ENCODE measurements at regions not wholly inside any gene's neighbourhood (a gene's known extent, or its start where the extent isn't known, plus 50 kb on each side); places are given as distances from the start of the nearest gene placed in this dataset.

- 91% methylated on average over 3 of the region's 3 CpGs for WGBS (ENCODE audit: low lambda C conversion rate, missing lambda C conversion rate)
- no peak overlapping the region for H3K27ac ChIP-seq
Observed at GRCh38 chr1:101162300-101162699, 74.5 kb upstream of the S1PR1 start.

GRCh38 chr1:101161619-101162018 lies 75.2 kb upstream of the S1PR1 start:
- Histone ChIP-seq H3K27me3 (no peaks in the 10 kb centered on the region), H2AFZ (no peak overlapping the region)

More at GRCh38 chr1:101162300-101162699, 74.5 kb upstream of the S1PR1 start:
- Histone ChIP-seq H3K4me3 (no peak overlapping the region), H3K36me3 (replicated peaks; ENCODE audit: insufficient read depth, low read depth) (no peaks in the 10 kb centered on the region), H3K9me3 (ENCODE audit: low read depth) (no peaks in the 10 kb centered on the region), H3K79me2 (no peaks in the 10 kb centered on the region), H4K20me1 (ENCODE audit: insufficient read depth, poor library complexity, severe bottlenecking) (no peaks in the 10 kb centered on the region), H3K9me2 (replicated peaks; ENCODE audit: insufficient read depth) (no peaks in the 10 kb centered on the region), H3K4me1 (ENCODE audit: insufficient read depth) (no peaks in the 10 kb centered on the region), H2AFZ (no peak overlapping the region), H3K4me2 (no peak overlapping the region), H3K27me3 (no peaks in the 10 kb centered on the region)
- no peak for DNase-seq (ENCODE audit: low spot score)
- TF ChIP-seq EZH2 (IDR thresholded peaks at IDR 0.05; ENCODE audit: borderline replicate concordance) (no peak), CTCF (IDR thresholded peaks at IDR 0.05; ENCODE audit: poor library complexity) (no peak), EZH2phosphoT487 (IDR thresholded peaks at IDR 0.05; ENCODE audit: low read depth, severe bottlenecking, unreplicated experiment) (no peak)

GRCh38 chr1:101158424-101158823 lies 78.4 kb upstream of the S1PR1 start:
- no peak for DNase-seq (ENCODE audit: low spot score)
- Histone ChIP-seq H3K4me3 (no peak overlapping the region), H3K9me2 (replicated peaks; ENCODE audit: insufficient read depth) (no peaks in the 10 kb centered on the region), H4K20me1 (ENCODE audit: insufficient read depth, poor library complexity, severe bottlenecking) (no peaks in the 10 kb centered on the region), H3K4me2 (no peak overlapping the region), H2AFZ (no peak overlapping the region), H3K79me2 (no peaks in the 10 kb centered on the region), H3K9me3 (ENCODE audit: low read depth) (no peaks in the 10 kb centered on the region), H3K4me1 (ENCODE audit: insufficient read depth) (no peaks in the 10 kb centered on the region), H3K27me3 (no peaks in the 10 kb centered on the region), H3K27ac (no peak overlapping the region), H3K36me3 (replicated peaks; ENCODE audit: insufficient read depth, low read depth) (no peaks in the 10 kb centered on the region)
- TF ChIP-seq EZH2 (IDR thresholded peaks at IDR 0.05; ENCODE audit: borderline replicate concordance) (no peak), CTCF (IDR thresholded peaks at IDR 0.05; ENCODE audit: poor library complexity) (no peak), EZH2phosphoT487 (IDR thresholded peaks at IDR 0.05; ENCODE audit: low read depth, severe bottlenecking, unreplicated experiment) (no peak)
- 89% methylated on average over 2 of the region's 2 CpGs for WGBS (ENCODE audit: low lambda C conversion rate, missing lambda C conversion rate)

More at GRCh38 chr1:101161619-101162018, 75.2 kb upstream of the S1PR1 start:
- H3K36me3 ChIP-seq (replicated peaks; ENCODE audit: insufficient read depth, low read depth): no peaks in the 10 kb centered on the region
- no peak for DNase-seq (ENCODE audit: low spot score)
- no peaks in the 10 kb centered on the region for H3K79me2 ChIP-seq
- no peaks in the 10 kb centered on the region for H3K4me1 ChIP-seq (ENCODE audit: insufficient read depth)
- TF ChIP-seq CTCF (IDR thresholded peaks at IDR 0.05; ENCODE audit: poor library complexity) (no peak), EZH2 (IDR thresholded peaks at IDR 0.05; ENCODE audit: borderline replicate concordance) (no peak), EZH2phosphoT487 (IDR thresholded peaks at IDR 0.05; ENCODE audit: low read depth, severe bottlenecking, unreplicated experiment) (no peak)
- no peaks in the 10 kb centered on the region for H3K9me3 ChIP-seq (ENCODE audit: low read depth)
- H4K20me1 ChIP-seq (ENCODE audit: insufficient read depth, poor library complexity, severe bottlenecking): no peaks in the 10 kb centered on the region
- no peak overlapping the region for H3K4me3 ChIP-seq
- 89% methylated on average over 3 of the region's 3 CpGs for WGBS (ENCODE audit: low lambda C conversion rate, missing lambda C conversion rate)
- H3K4me2 ChIP-seq: no peak overlapping the region
- no peaks in the 10 kb centered on the region for H3K9me2 ChIP-seq (replicated peaks; ENCODE audit: insufficient read depth)
- H3K27ac ChIP-seq: no peak overlapping the region

DNA sequence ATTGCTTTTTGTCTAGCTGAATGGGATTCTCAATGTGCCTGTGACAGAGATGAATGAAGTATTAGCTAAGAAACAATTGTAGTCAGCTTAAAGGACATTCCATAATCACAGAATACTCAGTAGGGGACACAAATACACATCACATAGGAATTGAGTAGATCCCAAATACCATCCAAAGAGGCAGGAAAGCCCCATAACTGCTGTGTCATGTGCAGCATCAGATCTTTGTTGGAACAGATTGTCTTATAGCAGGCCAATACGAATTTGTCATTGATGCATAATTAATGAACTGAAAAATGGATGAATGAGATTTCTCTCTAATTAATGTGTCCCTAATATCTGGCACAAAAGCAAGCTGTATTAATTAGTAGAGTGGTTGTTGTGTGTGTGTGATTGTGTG lies 82.3 kb upstream of the S1PR1 start:
- Histone ChIP-seq H2AFZ (no peak overlapping the region), H3K9me3 (ENCODE audit: low read depth) (no peaks in the 10 kb centered on the region), H3K4me1 (ENCODE audit: insufficient read depth) (peaks cover 1% of the 10 kb centered on the region), H3K36me3 (replicated peaks; ENCODE audit: insufficient read depth, low read depth) (no peaks in the 10 kb centered on the region), H3K27me3 (no peaks in the 10 kb centered on the region), H4K20me1 (ENCODE audit: insufficient read depth, poor library complexity, severe bottlenecking) (no peaks in the 10 kb centered on the region), H3K27ac (no peak overlapping the region), H3K4me3 (no peak overlapping the region), H3K79me2 (no peaks in the 10 kb centered on the region), H3K9me2 (replicated peaks; ENCODE audit: insufficient read depth) (no peaks in the 10 kb centered on the region), H3K4me2 (no peak overlapping the region)
- 95% methylated on average over 1 of the region's 1 CpG for WGBS (ENCODE audit: low lambda C conversion rate, missing lambda C conversion rate)
- no peak for DNase-seq (ENCODE audit: low spot score)
- TF ChIP-seq EZH2phosphoT487 (IDR thresholded peaks at IDR 0.05; ENCODE audit: low read depth, severe bottlenecking, unreplicated experiment): no peak
- no peak for TF ChIP-seq EZH2 (IDR thresholded peaks at IDR 0.05; ENCODE audit: borderline replicate concordance)
- TF ChIP-seq CTCF (IDR thresholded peaks at IDR 0.05; ENCODE audit: poor library complexity): no peak
